C4-2B (cell line): ENCODE measurements at regions not wholly inside any gene's neighbourhood (a gene's known extent, or its start where the extent isn't known, plus 50 kb on each side); places are given as distances from the start of the nearest gene placed in this dataset.

ENCODE experiments used
- H3K27ac ChIP-seq: fragments of 450-650 bp; 2 replicates; pipeline ENCODE4 v1.5.1; 2017
- ZFX ChIP-seq: fragments of 450-650 bp; IDR thresholded peaks from 2 replicates; pipeline ENCODE4 v1.6.1; 2017
- TF ChIP-seq, protein P1 (sequence below): fragments of 450-650 bp; conservative IDR thresholded peaks from 2 replicates; pipeline ENCODE4 v1.5.1; 2017; ENCODE audit warnings: mild to moderate bottlenecking

GRCh38 chr5:38113880-38114279 is 144.5 kb upstream of the EGFLAM start:
- no peak overlapping the region for H3K27ac ChIP-seq
- TF ChIP-seq, protein P1, sequence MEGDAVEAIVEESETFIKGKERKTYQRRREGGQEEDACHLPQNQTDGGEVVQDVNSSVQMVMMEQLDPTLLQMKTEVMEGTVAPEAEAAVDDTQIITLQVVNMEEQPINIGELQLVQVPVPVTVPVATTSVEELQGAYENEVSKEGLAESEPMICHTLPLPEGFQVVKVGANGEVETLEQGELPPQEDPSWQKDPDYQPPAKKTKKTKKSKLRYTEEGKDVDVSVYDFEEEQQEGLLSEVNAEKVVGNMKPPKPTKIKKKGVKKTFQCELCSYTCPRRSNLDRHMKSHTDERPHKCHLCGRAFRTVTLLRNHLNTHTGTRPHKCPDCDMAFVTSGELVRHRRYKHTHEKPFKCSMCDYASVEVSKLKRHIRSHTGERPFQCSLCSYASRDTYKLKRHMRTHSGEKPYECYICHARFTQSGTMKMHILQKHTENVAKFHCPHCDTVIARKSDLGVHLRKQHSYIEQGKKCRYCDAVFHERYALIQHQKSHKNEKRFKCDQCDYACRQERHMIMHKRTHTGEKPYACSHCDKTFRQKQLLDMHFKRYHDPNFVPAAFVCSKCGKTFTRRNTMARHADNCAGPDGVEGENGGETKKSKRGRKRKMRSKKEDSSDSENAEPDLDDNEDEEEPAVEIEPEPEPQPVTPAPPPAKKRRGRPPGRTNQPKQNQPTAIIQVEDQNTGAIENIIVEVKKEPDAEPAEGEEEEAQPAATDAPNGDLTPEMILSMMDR: no peak
- no peak for TF ChIP-seq ZFX

DNA sequence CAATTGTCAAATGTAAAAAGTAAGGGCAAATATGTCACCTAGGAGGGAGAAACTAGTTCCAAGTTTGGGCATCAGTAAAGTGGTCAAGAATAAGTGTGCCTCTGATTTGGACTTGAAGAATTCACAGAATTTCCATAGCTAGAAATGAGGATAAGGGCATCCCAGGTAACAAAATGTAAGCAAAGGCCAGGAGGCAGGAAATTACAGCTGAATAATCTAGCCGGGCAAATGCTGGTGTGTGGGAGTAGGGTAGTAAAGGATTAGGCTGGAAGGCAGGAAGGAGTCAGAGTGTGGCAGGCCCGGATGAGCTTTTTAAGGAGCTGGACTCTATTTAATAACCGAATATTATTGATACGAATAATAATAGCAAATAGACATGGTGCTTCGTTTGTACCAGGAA is 144.9 kb upstream of the EGFLAM start:
- TF ChIP-seq ZFX: no peak
- TF ChIP-seq, protein P1: no peak
- H3K27ac ChIP-seq: no peak overlapping the region

DNA sequence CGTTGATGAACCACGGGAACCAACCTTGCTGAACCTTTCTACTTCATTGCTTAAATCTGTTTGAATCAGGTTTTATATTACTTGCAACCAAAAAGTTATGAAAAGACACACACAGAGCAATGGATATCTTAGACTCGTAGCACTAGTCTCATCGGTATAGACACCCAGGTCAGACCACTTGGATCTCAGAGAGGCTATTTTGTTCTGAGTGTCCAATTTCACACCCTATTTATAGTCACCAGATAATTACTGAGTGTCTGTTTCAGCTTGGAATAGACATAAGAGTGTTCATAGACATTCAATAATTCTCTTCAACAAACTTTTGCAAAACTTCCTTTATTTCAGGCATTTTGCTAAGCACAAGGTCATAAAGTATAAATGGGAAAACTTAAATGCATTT is 145.4 kb upstream of the EGFLAM start:
- no peak overlapping the region for H3K27ac ChIP-seq
- TF ChIP-seq, protein P1: no peak
- TF ChIP-seq ZFX: no peak

DNA sequence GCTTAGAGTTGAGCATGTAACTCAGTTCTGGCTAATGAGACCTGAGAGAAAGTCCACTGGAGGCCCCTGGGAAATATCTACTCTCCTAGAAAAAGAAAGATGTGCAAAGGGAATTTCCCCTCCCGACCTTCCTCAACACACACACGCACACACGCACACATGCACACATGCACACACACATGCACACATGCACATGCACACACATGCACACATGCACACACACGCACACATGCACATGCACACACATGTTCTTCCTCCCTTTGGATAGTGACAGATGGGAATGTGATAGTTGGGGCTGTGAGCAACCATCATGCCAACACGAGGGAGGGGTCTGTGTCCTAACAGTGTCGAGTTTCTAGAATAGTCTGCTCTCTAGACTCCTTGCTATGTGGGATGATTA is 148.2 kb upstream of the EGFLAM start:
- no peak overlapping the region for H3K27ac ChIP-seq
- TF ChIP-seq, protein P1: no peak
- TF ChIP-seq ZFX: no peak

DNA sequence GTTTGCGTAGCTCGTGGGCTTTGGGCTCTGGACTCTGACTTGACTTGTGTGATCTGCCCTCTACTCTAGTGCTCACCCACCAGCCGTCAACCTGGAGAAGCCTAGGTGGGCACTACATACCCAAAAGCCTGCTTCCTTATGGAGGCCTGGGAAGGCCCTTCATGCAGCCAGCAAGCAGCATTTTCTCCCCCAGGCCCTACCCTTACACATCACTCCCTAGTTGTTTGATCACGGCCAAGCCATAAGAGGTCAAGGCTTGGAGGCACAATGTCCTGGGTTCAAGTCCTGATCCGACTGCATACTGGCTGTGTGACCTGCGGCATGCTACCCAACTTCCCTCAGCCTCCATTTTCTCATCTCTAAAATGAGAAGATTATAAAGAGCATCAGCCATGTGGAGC is 151.3 kb upstream of the EGFLAM start:
- TF ChIP-seq ZFX: no peak
- TF ChIP-seq, protein P1: no peak
- H3K27ac ChIP-seq: no peak overlapping the region

DNA sequence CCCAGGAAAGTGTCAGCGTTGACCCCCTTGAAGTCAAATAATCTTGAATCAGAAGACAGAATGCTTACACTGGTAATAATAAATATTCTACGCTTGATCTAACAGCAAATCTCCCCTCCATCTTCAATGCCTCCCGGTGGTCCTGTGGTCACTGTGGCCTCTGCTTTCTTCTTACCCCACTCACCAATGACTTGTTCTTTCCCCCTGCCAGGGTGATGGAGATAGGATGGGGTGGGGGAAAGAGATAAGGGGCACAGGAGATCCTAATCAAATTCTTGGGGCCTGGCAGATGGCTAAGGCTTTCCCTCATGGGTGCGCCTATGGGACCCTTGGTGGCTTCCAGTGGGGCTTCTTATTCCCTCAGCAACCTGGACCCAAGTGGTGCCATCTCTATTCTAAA is 152.6 kb upstream of the EGFLAM start:
- TF ChIP-seq, protein P1: no peak
- TF ChIP-seq ZFX: no peak

DNA sequence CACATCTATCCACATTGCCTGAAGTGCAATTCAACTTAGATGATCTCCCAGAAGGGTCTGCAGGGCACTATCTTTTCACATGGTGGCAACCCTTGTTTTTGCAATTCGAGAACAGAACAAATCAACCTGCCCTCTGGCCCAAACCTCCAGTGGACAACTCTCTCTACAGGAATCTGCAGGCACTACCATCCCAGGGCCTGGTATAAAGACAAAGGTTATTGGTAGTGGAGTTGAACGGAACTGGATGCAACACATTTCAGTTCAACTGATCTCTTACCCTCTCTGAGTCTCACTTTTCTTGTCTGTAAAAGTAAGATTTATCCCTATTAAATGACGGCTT is 153.2 kb upstream of the EGFLAM start:
- H3K27ac ChIP-seq: no peak overlapping the region

More for the DNA sequence above, 152.6 kb upstream of the EGFLAM start:
- no peak overlapping the region for H3K27ac ChIP-seq

More for the DNA sequence above, 153.2 kb upstream of the EGFLAM start:
- no peak for TF ChIP-seq ZFX
- TF ChIP-seq, protein P1: no peak
